ENCODE measurements at regions not wholly inside any gene's neighbourhood (a gene's known extent, or its start where the extent isn't known, plus 50 kb on each side); places are given as distances from the start of the nearest gene placed in this dataset.

DNA sequence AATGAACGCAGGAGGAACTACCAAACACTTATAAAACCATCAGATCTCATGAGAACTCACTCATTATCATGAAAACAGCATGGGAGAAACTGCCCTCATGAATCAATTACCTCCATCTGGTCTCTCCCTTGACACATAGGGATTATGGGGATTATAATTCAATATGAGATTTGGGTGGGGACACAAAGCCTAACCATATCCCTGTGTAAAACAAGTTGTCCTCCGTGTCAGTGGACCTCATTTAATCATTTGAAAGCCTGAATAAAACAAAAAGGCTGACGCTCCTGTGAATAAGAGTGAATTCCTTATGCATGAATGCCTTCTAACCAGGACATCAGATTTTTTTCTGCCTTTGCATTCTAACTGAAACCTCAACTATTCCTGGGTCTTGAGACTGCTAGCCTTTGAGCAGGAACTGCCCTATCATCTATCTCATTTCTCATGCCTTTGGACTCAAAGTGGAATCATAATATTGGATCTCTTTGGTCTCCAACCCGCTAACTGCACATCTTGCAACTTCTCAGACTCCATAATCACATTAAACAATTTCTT is 648.8 kb downstream of the ADGRL2 start:
- Histone ChIP-seq H3K4me1 (peaks cover 9% of the 10 kb centered on the region), H3K27me3 (no peaks in the 10 kb centered on the region), H3K9me3 (ENCODE audit: low read depth) (peaks cover 4% of the 10 kb centered on the region), H3K4me3 (no peak overlapping the region), H2AFZ (replicated peaks) (no peak overlapping the region), H3K36me3 (no peaks in the 10 kb centered on the region), H3K27ac (no peak overlapping the region), H4K20me1 (ENCODE audit: low read depth) (no peaks in the 10 kb centered on the region), H3F3A (ENCODE audit: low read depth) (no peaks in the 10 kb centered on the region), H3K9ac (no peak overlapping the region), H3K79me2 (ENCODE audit: low read depth) (no peaks in the 10 kb centered on the region), H3K4me2 (peak overlapping the region; percentile 17)
- TF ChIP-seq, protein P1, sequence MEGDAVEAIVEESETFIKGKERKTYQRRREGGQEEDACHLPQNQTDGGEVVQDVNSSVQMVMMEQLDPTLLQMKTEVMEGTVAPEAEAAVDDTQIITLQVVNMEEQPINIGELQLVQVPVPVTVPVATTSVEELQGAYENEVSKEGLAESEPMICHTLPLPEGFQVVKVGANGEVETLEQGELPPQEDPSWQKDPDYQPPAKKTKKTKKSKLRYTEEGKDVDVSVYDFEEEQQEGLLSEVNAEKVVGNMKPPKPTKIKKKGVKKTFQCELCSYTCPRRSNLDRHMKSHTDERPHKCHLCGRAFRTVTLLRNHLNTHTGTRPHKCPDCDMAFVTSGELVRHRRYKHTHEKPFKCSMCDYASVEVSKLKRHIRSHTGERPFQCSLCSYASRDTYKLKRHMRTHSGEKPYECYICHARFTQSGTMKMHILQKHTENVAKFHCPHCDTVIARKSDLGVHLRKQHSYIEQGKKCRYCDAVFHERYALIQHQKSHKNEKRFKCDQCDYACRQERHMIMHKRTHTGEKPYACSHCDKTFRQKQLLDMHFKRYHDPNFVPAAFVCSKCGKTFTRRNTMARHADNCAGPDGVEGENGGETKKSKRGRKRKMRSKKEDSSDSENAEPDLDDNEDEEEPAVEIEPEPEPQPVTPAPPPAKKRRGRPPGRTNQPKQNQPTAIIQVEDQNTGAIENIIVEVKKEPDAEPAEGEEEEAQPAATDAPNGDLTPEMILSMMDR (IDR thresholded peaks at IDR 0.05): no peak
- TF ChIP-seq EZH2 (IDR thresholded peaks at IDR 0.05): no peak
- TF ChIP-seq EZH2phosphoT487 (IDR thresholded peaks at IDR 0.05): no peak
- Mint-ChIP-seq H3K4me3 (no peak overlapping the region), H3K27me3 (ENCODE audit: insufficient read depth, low read depth) (peaks cover 2% of the 10 kb centered on the region), H3K4me1 (no peaks in the 10 kb centered on the region), H3K36me3 (no peaks in the 10 kb centered on the region), H3K9me3 (peaks cover 16% of the 10 kb centered on the region), H3K27ac (no peak overlapping the region)
- peak; percentile 25 for DNase-seq (ENCODE audit: low spot score)

- Histone ChIP-seq H3K27ac (no peak overlapping the region), H3K9ac (no peak overlapping the region), H3F3A (ENCODE audit: low read depth) (no peaks in the 10 kb centered on the region), H3K4me2 (no peak overlapping the region), H2AFZ (replicated peaks) (no peak overlapping the region), H3K27me3 (no peaks in the 10 kb centered on the region), H3K36me3 (no peaks in the 10 kb centered on the region), H3K4me1 (peaks cover 9% of the 10 kb centered on the region), H3K9me3 (ENCODE audit: low read depth) (peaks cover 3% of the 10 kb centered on the region), H3K79me2 (ENCODE audit: low read depth) (no peaks in the 10 kb centered on the region), H3K4me3 (no peak overlapping the region), H4K20me1 (ENCODE audit: low read depth) (no peaks in the 10 kb centered on the region)
- TF ChIP-seq EZH2phosphoT487 (IDR thresholded peaks at IDR 0.05) (no peak), EZH2 (IDR thresholded peaks at IDR 0.05) (no peak)
- TF ChIP-seq, protein P1 (IDR thresholded peaks at IDR 0.05): no peak
- Mint-ChIP-seq H3K4me1 (no peaks in the 10 kb centered on the region), H3K27ac (no peak overlapping the region), H3K27me3 (ENCODE audit: insufficient read depth, low read depth) (no peaks in the 10 kb centered on the region), H3K36me3 (no peaks in the 10 kb centered on the region), H3K9me3 (peaks cover 14% of the 10 kb centered on the region), H3K4me3 (no peak overlapping the region)
- no peak for DNase-seq (ENCODE audit: low spot score)
These were observed 646.2 kb downstream of the ADGRL2 start for GRCh38 chr1:82446955-82447354.

DNA sequence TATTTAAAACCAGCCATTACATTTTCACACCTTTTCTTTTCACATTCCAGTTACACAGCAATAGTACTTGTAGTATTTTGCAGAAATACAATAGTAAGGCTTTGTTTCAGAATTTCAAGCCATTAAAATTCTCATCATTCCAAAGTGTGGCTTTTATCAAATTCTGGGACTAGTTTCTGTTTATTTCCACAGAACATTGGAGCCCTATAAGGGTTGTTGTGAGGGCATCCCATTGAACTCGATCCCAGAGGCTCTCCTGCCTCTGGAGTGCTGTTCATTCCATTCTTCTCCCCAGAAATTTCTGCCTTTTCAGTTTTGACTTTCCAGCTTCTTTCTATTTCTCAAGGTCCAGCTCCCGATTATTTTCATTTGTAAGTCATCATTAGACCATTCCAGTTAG is 645.5 kb downstream of the ADGRL2 start:
- no peak overlapping the region for H2AFZ ChIP-seq (replicated peaks)
- no peak overlapping the region for H3K4me2 ChIP-seq
- Mint-ChIP-seq H3K27ac (no peak overlapping the region), H3K4me3 (no peak overlapping the region), H3K9me3 (peaks cover 8% of the 10 kb centered on the region), H3K36me3 (no peaks in the 10 kb centered on the region), H3K27me3 (ENCODE audit: insufficient read depth, low read depth) (no peaks in the 10 kb centered on the region), H3K4me1 (no peaks in the 10 kb centered on the region)
- no peaks in the 10 kb centered on the region for H3K9me3 ChIP-seq (ENCODE audit: low read depth)
- TF ChIP-seq, protein P1 (IDR thresholded peaks at IDR 0.05): no peak
- TF ChIP-seq EZH2 (IDR thresholded peaks at IDR 0.05) (no peak), EZH2phosphoT487 (IDR thresholded peaks at IDR 0.05) (no peak)
- DNase-seq (ENCODE audit: low spot score): no peak
- no peaks in the 10 kb centered on the region for H4K20me1 ChIP-seq (ENCODE audit: low read depth)
- no peak overlapping the region for H3K4me3 ChIP-seq
- no peak overlapping the region for H3K27ac ChIP-seq
- no peaks in the 10 kb centered on the region for H3K27me3 ChIP-seq
- peaks cover 9% of the 10 kb centered on the region for H3K4me1 ChIP-seq
- H3K9ac ChIP-seq: no peak overlapping the region
- no peaks in the 10 kb centered on the region for H3K36me3 ChIP-seq
- H3F3A ChIP-seq (ENCODE audit: low read depth): no peaks in the 10 kb centered on the region
- no peaks in the 10 kb centered on the region for H3K79me2 ChIP-seq (ENCODE audit: low read depth)
